KOPT-K1 (cell line): ENCODE measurements at regions not wholly inside any gene's neighbourhood (a gene's known extent, or its start where the extent isn't known, plus 50 kb on each side); places are given as distances from the start of the nearest gene placed in this dataset.

Experiments
- H3K27ac ChIP-seq: fragments of 200-600 bp; sonication (generic); 2 replicates; pipeline ENCODE4 v1.5.1; 2016; ENCODE audit warnings: antibody characterized with exemption, mild to moderate bottlenecking, low read depth, low read length; ENCODE audit not compliant: poor library complexity, severe bottlenecking
- H3K36me3 ChIP-seq: fragments of 200-600 bp; sonication (generic); 2 replicates; pipeline ENCODE4 v1.5.1; 2017; ENCODE audit warnings: antibody characterized with exemption, mild to moderate bottlenecking, low read length, moderate library complexity; ENCODE audit not compliant: insufficient read depth
- H3K9me3 ChIP-seq: fragments of 200-600 bp; sonication (generic); 2 replicates; pipeline ENCODE4 v1.5.1; 2017; ENCODE audit warnings: antibody characterized with exemption, low read length, mild to moderate bottlenecking; ENCODE audit not compliant: insufficient read depth, poor library complexity, severe bottlenecking

GRCh38 chr1:163845279-163845678 is 523.5 kb downstream of the NUF2 start:
- Histone ChIP-seq H3K27ac (no peak overlapping the region), H3K9me3 (no peaks in the 10 kb centered on the region), H3K36me3 (no peaks in the 10 kb centered on the region)

- H3K9me3 ChIP-seq = no peaks in the 10 kb centered on the region
- no peak overlapping the region for H3K27ac ChIP-seq
Observed at GRCh38 chr1:163863731-163864130, 542.0 kb downstream of the NUF2 start.

GRCh38 chr1:163864207-163864606 is 542.5 kb downstream of the NUF2 start:
- Histone ChIP-seq H3K9me3 (no peaks in the 10 kb centered on the region), H3K27ac (no peak overlapping the region)

More at GRCh38 chr1:163863731-163864130, 542.0 kb downstream of the NUF2 start:
- no peaks in the 10 kb centered on the region for H3K36me3 ChIP-seq

DNA sequence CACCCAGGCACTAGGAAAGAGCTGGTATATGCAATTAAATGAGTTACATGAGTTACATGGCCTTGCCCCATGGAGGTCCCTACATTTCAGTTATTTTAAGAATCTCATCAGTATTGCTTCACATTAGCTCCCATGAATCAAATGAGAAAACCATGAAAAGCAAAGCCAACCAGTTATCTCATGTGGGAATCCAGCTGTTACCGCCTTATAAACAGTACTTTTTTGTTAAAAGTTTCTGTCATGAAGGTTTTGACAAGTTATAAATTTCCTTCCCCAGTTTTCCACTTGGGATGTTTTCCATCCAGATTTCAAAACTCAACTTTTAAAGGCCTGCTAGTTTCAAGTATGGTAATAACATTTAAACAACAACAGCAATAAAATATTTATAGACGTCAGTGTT is 544.8 kb downstream of the NUF2 start:
- Histone ChIP-seq H3K36me3 (no peaks in the 10 kb centered on the region), H3K27ac (no peak overlapping the region), H3K9me3 (no peaks in the 10 kb centered on the region)

More at GRCh38 chr1:163864207-163864606, 542.5 kb downstream of the NUF2 start:
- no peaks in the 10 kb centered on the region for H3K36me3 ChIP-seq

DNA sequence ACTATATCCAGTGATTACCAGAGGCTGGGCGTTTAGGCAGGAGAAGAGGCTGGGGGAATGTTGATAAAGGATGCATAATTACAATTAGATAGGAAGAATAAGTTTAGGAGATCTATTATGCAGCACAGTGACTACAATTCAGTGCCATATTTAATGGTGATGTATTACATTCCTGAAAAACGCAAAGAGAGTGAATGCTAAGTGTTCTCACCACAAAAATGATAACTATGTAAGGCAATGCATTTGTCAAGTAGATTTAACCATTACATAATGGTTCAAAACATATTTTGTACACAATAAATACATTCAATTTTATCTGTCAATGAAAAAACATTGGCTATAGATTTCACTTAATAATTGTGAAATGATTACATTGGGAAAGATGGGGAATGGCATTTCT is 548.9 kb downstream of the NUF2 start:
- Histone ChIP-seq H3K27ac (no peak overlapping the region), H3K9me3 (no peaks in the 10 kb centered on the region), H3K36me3 (no peaks in the 10 kb centered on the region)

DNA sequence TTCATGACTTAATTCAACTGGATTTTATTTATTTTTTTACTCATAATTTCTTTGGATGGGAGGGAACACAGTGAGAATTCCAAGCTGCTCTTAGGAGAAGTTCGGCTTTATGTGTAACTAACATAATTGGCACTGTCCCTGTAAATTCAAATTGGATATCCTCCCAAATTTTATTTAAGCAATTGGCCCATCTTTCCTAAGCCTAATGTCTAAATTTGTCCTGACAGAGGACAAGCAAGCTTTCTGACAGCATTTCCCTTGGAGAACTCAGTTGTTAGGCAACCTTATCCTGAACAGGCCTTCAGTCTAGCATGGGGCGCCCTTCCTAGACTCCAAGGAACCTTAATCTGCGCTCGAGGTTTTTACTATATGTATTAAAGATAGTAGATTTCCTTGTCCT is 550.3 kb downstream of the NUF2 start:
- Histone ChIP-seq H3K9me3 (no peaks in the 10 kb centered on the region), H3K27ac (no peak overlapping the region), H3K36me3 (no peaks in the 10 kb centered on the region)

GRCh38 chr1:163874070-163874469 is 552.3 kb downstream of the NUF2 start:
- no peaks in the 10 kb centered on the region for H3K9me3 ChIP-seq
- no peak overlapping the region for H3K27ac ChIP-seq
- no peaks in the 10 kb centered on the region for H3K36me3 ChIP-seq

DNA sequence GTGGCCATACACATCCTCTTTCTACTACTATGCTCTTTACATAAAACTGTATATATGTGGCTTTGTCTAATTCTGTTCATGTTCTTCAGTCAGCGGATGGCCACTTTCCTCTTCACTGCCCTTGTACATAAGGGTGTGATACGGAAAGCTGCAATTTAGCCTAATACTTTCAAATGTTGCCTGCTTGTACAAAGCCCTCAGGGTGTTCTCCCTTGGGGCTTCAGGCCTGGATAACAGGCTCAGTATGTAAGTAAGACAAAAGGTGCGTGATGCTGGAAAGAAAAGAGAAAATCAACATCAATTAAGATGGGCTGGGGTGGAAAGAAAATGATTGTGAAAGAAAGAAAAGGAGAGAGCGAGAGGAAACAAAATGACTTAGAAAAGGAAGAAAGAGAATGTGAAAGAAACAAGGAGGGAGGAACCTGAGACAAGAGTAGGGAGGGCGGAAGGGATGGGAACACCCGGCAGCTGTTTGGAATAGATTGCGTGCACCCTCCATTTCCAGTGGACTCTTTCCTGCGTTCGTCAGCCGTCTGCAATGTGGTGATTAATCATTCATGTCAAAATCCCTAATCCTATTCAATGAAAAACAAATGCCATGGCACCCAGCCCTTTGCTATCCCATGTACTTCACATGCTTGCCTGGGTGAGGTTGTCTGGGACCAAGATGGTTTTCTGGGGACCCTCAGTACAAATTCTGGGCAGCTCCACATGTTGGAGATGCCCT is 553.6 kb downstream of the NUF2 start:
- no peak overlapping the region for H3K27ac ChIP-seq
- no peaks in the 10 kb centered on the region for H3K36me3 ChIP-seq
- no peaks in the 10 kb centered on the region for H3K9me3 ChIP-seq

DNA sequence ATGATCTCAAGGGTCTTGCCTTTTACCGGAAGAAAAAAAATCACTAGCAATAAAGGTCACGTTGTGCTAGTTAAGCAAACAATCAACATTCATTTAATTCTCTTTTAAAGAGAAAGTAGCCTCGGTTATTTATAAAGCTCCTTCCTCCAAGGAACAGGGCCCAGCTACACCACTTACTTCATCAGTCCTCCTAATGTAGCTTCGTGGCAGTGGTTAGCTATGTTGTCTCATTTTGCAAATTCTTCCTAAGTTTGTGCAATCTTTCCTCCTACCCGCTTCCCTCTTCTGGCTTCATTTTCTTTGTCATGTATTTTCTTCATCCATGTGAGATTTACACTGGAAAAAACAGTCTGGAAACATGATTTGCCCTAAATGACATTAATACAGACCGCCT is 554.2 kb downstream of the NUF2 start:
- Histone ChIP-seq H3K9me3 (no peaks in the 10 kb centered on the region), H3K36me3 (no peaks in the 10 kb centered on the region), H3K27ac (no peak overlapping the region)

DNA sequence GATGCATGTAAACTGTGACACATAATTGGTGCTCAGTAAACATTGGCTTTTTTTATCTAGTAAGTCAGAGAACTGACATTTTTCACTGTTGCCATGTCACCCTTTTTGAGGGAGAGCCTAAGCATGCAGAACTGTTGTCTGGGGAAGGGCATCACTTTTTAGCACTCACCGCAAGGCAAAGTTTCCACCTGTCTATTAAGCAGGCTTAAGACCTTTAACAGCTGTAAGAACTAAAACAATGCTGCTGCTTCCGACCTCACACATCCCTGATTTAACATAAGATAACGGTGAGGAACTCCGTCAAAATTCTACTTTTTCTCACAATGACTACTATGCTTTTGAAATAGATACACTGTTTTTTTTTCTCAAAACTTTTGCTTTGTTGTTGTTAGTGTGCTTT is 554.8 kb downstream of the NUF2 start:
- Histone ChIP-seq H3K27ac (no peak overlapping the region), H3K9me3 (no peaks in the 10 kb centered on the region), H3K36me3 (no peaks in the 10 kb centered on the region)

DNA sequence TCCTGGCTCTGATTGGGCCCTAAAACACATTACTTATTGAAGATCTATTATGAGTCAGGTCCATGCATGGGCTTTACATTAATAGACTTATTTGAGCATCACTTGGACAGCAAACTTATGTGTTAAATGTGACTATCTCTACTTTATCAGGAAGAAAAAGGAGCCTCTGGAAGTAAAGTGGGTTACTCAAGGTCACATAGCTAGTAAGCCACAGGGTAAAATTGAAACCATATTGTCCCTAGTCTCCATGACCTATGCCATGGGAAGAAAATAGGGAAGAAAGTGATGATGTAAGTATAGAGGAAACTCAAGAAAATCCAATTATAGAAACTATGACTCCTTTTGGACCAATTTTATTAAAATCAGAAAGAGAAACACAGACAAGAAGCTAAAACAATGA is 555.3 kb downstream of the NUF2 start:
- Histone ChIP-seq H3K27ac (no peak overlapping the region), H3K36me3 (no peaks in the 10 kb centered on the region), H3K9me3 (no peaks in the 10 kb centered on the region)

DNA sequence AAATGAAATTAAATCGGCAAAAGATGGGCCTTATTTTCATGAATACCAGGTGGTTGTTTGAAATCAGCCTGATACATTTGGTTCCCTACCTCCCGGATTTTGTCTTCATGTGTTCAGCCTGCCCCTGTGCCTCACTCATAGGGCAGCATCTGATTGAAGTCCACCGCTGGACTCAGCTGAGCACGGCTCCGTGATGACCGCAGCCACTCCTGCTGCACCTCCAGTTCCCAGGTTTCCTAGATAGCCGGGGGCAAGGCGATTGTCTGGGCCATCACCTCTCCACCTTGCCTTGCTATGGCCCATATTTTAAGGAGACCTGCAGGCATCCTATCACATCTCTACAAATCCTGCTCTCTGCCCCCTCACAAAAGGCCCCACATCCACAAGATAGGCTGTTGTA is 563.8 kb downstream of the NUF2 start:
- Histone ChIP-seq H3K9me3 (no peaks in the 10 kb centered on the region), H3K27ac (no peak overlapping the region), H3K36me3 (no peaks in the 10 kb centered on the region)

GRCh38 chr1:163896001-163896400 is 574.2 kb downstream of the NUF2 start:
- Histone ChIP-seq H3K9me3 (no peaks in the 10 kb centered on the region), H3K27ac (no peak overlapping the region), H3K36me3 (no peaks in the 10 kb centered on the region)

GRCh38 chr1:163897412-163898155 is 575.8 kb downstream of the NUF2 start:
- no peak overlapping the region for H3K27ac ChIP-seq
- H3K9me3 ChIP-seq = no peaks in the 10 kb centered on the region
- no peaks in the 10 kb centered on the region for H3K36me3 ChIP-seq

DNA sequence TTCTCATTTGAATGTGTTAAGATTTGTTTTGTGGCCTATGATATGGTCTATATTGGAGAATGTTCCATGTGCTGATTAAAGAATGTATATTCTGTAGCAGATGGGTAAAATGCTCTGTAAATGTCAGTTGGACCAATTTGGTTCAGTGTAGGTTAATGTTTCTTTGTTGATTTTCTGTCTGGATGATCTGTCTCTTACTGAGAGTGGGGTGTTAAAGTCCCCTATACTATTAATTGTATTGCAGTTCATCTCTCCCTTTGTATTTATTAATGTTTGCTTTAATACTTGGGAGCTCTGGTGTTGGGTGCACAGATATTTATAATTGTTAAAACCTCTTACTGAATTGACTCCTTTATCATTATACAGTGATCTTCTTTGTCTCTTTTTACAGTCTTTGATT is 584.5 kb downstream of the NUF2 start:
- H3K9me3 ChIP-seq = no peaks in the 10 kb centered on the region
- no peaks in the 10 kb centered on the region for H3K36me3 ChIP-seq
- no peak overlapping the region for H3K27ac ChIP-seq
